ENCODE measurements at regions not wholly inside any gene's neighbourhood (a gene's known extent, or its start where the extent isn't known, plus 50 kb on each side); places are given as distances from the start of the nearest gene placed in this dataset.

- DNase-seq (no peak), ATAC-seq (no peak)
These were observed 1064.6 kb downstream of the TUSC7 start for GRCh38 chr3:117774130-117774529.

DNA sequence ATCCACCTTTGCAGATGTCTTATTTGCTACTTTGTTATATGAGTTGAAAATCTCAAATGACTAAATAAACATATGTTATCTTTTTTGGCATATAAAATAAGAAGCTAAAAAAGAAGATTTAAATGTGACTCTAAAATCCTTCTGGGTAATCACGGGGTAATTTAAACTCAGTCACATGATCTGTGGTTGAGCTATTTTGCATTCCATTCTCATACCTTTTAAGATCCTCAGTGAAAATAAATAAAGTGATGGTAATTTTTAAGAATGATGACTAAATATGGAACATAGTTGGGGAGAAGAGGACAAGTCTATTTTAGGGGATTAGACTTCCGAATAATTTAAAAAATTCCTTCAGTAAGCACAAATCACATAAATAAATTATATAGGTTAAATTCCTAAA, 1076.8 kb downstream of the TUSC7 start:
- no peak for DNase-seq
- ATAC-seq, result no peak

- DNase-seq, result no peak
- no peak for ATAC-seq
These were observed 1078.5 kb downstream of the TUSC7 start for GRCh38 chr3:117788061-117788460.

GRCh38 chr3:117788506-117788905, 1078.9 kb downstream of the TUSC7 start:
- no peak for DNase-seq
- ATAC-seq, result no peak

- ATAC-seq (no peak), DNase-seq (no peak)
These were observed 1080.8 kb downstream of the TUSC7 start for GRCh38 chr3:117790235-117790987.

GRCh38 chr3:117793622-117794265, 1084.2 kb downstream of the TUSC7 start:
- DNase-seq (no peak), ATAC-seq (no peak)

GRCh38 chr3:117798221-117798620, 1088.6 kb downstream of the TUSC7 start:
- ATAC-seq (no peak), DNase-seq (no peak)

- ATAC-seq (no peak), DNase-seq (no peak)
These were observed 1089.3 kb downstream of the TUSC7 start for GRCh38 chr3:117798687-117799386.

DNA sequence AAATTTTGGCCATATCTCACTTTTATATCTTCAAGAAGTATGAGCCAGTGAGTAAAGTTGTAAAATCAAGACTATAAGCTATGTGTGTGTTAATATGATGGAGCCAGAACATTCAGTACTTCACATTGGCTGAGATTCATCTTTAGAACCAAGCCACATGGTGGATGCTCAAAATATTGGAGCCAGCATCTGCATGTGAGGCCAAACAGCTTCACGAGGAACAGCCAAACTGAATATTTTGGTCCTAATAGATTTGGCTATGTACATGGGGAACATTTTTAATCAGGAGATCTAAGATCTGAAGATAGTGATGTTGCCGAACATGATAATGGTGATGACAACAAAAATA, 1089.8 kb downstream of the TUSC7 start:
- ATAC-seq (no peak), DNase-seq (no peak)

GRCh38 chr3:117801912-117802239, 1092.3 kb downstream of the TUSC7 start:
- no peak for ATAC-seq
- DNase-seq, result no peak

DNA sequence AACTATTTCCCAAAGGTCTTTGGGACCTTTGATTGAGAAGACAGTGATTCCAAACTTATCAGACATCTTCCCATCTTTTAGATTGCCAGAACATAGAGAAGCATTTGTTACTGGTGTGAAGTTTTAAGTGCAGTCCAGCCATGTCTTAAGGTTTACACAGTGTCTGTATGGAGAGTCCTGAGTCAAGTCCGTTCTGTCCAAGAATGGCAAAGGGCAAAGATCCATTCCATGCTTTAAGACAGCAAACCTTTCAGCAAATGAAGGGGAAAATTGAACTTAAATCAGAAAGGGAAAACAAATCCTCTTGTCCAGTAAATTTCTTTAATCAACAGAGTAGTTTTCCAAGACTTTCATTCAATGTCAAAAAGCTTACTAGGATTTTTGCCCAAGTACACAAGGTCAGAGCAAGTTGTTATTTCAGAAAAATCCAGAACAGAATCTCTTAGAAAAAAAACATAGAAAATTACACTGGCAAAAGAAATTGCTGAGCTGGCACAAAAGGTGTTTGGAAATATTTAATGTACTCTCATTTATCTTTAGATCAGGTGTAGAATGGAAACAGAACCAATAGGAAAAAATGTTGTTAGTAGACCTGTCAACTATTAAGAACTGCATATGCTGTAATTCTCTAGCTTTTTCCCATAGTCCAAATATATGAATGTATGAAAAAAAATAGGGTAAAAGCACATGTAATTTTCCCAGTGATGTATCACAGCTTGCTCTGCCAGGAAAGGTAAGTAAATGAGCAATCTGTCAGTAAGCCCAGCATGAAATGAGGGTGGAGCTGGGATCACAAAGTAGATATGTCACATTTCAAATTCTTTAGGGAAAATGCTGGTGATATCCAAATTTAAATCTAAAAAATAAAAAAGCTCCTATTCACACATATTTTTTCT, 1099.9 kb downstream of the TUSC7 start:
- no peak for DNase-seq
- ATAC-seq, result no peak

DNA sequence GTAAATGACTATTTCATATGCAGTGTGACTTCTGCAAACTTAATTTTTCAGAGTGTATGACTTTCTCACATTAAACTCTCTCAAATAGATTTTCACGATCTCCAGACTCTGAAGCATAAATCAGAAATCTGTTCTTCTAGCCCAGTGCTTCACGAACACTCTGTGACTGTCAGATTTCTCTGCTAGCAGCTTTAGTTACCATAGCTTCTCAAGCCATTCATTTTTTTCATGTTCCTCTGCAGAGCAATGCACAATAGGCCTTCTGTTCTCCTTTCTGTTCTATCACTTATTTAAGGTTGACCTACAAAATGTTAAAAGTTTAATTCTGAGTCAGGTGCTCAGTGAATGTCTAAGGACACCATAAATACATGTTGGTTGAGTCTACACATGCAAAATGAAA, 1102.2 kb downstream of the TUSC7 start:
- ATAC-seq, result no peak
- no peak for DNase-seq

DNA sequence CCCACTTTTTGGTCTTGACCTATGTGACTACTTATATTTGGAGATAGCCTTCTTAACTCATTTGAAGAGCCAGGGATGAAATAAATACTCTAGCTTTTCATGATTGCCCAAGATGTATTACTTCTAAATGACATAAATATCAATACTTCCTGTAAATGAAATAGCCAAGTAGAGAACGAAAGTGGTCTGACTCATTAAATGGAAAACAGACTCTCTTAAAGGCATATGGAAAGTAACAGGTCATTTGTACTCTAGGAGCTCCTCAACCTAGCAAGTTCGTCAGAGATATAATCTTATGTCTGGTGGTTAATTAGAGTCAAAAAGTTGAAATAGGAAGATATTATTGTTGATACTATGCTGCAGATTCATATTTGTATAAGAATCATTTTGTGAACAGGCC, 1105.4 kb downstream of the TUSC7 start:
- no peak for ATAC-seq

GRCh38 chr3:117817103-117817502, 1107.5 kb downstream of the TUSC7 start:
- ATAC-seq, result no peak
- DNase-seq, result no peak

More for the DNA sequence above, 1105.4 kb downstream of the TUSC7 start:
- DNase-seq, result no peak

DNA sequence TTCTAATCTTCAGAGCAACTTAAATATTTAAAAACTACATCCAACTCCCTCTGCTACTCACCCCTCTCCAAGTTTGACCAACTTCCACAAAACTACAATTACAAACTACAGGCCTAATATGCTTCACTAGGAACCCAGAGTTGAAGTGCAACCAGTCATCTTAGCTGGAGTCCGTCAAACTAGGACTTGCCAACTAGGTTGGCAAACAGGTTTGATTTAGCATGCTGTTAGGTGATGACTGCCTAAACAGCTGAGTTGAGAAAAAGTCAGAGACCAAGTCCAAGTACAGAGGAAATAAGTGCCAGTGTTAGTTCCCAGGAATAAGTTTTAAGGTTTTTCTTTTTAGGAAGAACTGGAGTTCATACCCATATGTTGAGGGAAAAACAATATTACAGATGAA, 1109.0 kb downstream of the TUSC7 start:
- ATAC-seq (no peak), DNase-seq (no peak)

DNA sequence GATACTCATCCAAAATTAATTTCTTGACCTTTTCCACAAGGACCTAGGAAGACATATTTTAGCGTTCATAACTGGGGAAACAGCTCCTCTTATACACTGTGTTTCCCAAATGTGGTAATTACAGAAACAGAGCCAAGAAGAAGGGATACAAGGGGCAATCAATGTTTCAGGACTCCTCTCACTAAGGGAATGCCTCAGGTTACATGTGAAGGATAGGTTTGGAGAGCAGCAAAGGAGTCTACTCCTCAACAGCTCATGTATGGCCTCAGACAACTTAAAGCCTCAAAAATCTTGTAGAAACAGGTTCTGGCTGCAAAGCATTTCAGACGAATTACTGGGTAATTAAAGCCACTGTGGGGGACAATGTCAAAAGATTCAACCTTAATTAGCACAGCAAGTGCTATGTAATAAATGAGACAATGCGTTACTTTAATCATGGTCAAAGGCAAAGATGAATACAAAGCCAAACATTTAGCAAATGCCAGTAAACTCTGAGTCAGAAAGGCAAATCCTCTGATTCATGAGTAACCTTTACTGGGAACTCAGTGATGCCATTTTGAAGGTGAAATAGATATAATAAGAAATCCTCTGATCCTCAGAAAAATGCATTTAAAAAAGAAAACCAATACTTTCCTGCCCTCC, 1111.2 kb downstream of the TUSC7 start:
- DNase-seq (no peak), ATAC-seq (no peak)

- DNase-seq (no peak), ATAC-seq (no peak)
These were observed 1112.8 kb downstream of the TUSC7 start for GRCh38 chr3:117822416-117822815.

- ATAC-seq (no peak), DNase-seq (no peak)
These were observed 1126.7 kb downstream of the TUSC7 start for GRCh38 chr3:117836296-117836695.

GRCh38 chr3:117837391-117837790, 1127.8 kb downstream of the TUSC7 start:
- no peak for DNase-seq

DNA sequence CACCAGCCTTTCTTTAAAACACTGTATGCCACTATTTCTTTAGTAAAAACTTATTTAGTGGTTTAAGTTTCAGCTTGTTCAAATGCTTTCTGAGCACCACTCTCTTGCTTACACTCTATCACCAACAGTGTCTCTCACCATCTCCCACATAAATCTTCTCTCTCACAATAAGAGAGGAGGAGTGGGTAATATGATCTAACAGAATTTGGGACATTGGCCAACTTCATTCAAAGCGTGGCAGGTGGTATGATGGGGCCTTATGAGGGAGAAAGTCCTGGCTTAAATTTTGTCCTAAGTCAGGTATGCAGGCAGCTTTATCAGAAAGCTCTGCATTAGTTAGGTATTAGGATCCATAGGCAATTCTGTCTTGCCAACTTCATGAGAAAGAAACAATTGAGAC, 1132.5 kb downstream of the TUSC7 start:
- DNase-seq, result no peak
- no peak for ATAC-seq

More at GRCh38 chr3:117837391-117837790, 1127.8 kb downstream of the TUSC7 start:
- no peak for ATAC-seq

DNA sequence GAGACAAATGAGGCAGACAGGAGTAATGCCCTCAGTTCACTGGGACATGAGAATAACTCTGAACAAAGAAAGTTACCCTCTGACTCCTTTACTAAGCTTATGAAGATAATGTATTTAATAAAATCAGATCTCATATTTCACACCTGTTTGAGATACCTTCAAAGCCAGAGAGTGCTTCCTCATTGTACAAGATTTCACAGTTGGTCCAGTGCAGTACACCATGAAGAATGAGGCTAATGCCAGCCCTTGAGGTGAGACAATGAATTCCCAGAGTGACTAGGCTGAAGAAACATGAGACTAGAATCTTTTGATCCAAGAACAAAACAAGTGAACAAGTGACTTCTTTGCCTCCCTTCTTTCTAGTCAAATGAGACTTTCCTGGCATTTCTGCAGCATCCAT, 1133.8 kb downstream of the TUSC7 start:
- no peak for ATAC-seq
- DNase-seq, result no peak

DNA sequence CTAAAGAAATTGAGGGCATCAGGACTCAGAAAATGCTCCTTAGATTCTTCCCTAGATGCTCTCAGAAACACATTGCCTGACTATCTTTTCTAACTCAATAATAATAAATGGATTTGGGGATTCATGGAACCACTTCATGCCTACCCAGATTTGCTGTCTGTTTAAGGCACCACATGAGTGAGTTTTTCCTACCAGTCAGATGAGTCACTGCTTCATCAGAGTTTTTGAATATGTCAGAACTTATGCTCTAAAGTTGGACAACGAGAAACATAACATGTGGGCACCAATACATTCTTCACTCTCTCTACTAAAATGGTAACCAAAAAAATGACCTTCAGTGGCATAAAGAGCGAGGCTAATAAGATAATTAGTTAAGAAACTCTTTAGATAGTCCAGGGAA, 1135.1 kb downstream of the TUSC7 start:
- ATAC-seq (no peak), DNase-seq (no peak)
